Stimulated activated CD4-positive, alpha-beta T cell treated with anti-CD3 and anti-CD28 coated beads, Interleukin-4, amount 100 ng/mL, for 24 hours (primary cell): ENCODE measurements at regions not wholly inside any gene's neighbourhood (a gene's known extent, or its start where the extent isn't known, plus 50 kb on each side); places are given as distances from the start of the nearest gene placed in this dataset.

Source experiments
- DNase-seq: peaks from one replicate; pipeline ENCODE4 v3.0.0-alpha.2; 2020

GRCh38 chr11:91798240-91798639 lies 426.4 kb upstream of the FAT3 start:
- no peak for DNase-seq

- DNase-seq: no peak
Measured at GRCh38 chr11:91796999-91797398, 427.6 kb upstream of the FAT3 start.

GRCh38 chr11:91795139-91795887 lies 429.3 kb upstream of the FAT3 start:
- no peak for DNase-seq

- no peak for DNase-seq
Measured at GRCh38 chr11:91794146-91794545, 430.5 kb upstream of the FAT3 start.

- DNase-seq: no peak
Measured at GRCh38 chr11:91792779-91793262, 431.8 kb upstream of the FAT3 start.

GRCh38 chr11:91791171-91791468 lies 433.5 kb upstream of the FAT3 start:
- DNase-seq: no peak

GRCh38 chr11:91790346-91791170 lies 434.1 kb upstream of the FAT3 start:
- no peak for DNase-seq

GRCh38 chr11:91788764-91789163 lies 435.9 kb upstream of the FAT3 start:
- no peak for DNase-seq

GRCh38 chr11:91786097-91786496 lies 438.5 kb upstream of the FAT3 start:
- no peak for DNase-seq

- DNase-seq: no peak
Measured at GRCh38 chr11:91783173-91783572, 441.4 kb upstream of the FAT3 start.

- no peak for DNase-seq
Measured at GRCh38 chr11:91778758-91779157, 445.9 kb upstream of the FAT3 start.

- no peak for DNase-seq
Measured at GRCh38 chr11:91776655-91777054, 448.0 kb upstream of the FAT3 start.

- no peak for DNase-seq
Measured at GRCh38 chr11:91773090-91773489, 451.5 kb upstream of the FAT3 start.

GRCh38 chr11:91771961-91772360 lies 452.7 kb upstream of the FAT3 start:
- DNase-seq: no peak

- DNase-seq: no peak
Measured at GRCh38 chr11:91768783-91769182, 455.8 kb upstream of the FAT3 start.

GRCh38 chr11:91763331-91763730 lies 461.3 kb upstream of the FAT3 start:
- no peak for DNase-seq

GRCh38 chr11:91761406-91762025 lies 463.1 kb upstream of the FAT3 start:
- DNase-seq: no peak

GRCh38 chr11:91756829-91757480 lies 467.7 kb upstream of the FAT3 start:
- DNase-seq: no peak

GRCh38 chr11:91755951-91756707 lies 468.5 kb upstream of the FAT3 start:
- DNase-seq: no peak

GRCh38 chr11:91755526-91755925 lies 469.1 kb upstream of the FAT3 start:
- DNase-seq: no peak

GRCh38 chr11:91749251-91749650 lies 475.4 kb upstream of the FAT3 start:
- no peak for DNase-seq

- no peak for DNase-seq
Measured at GRCh38 chr11:91742155-91742554, 482.5 kb upstream of the FAT3 start.

GRCh38 chr11:91731051-91731450 lies 493.6 kb upstream of the FAT3 start:
- no peak for DNase-seq
